NCI-H510A treated with DMSO at 0.1 percent for 48 hours (cell line): ENCODE measurements at regions not wholly inside any gene's neighbourhood (a gene's known extent, or its start where the extent isn't known, plus 50 kb on each side); places are given as distances from the start of the nearest gene placed in this dataset.
"Not testable (repeated sequence)": the region's sequence is repeated elsewhere in the genome, so short reads cannot be mapped to it uniquely, and the experiment has no call there.

Source experiments
- DNase-seq: peaks from one replicate; lab custom pipeline; 2025; lab: John Stamatoyannopoulos, UW

DNA sequence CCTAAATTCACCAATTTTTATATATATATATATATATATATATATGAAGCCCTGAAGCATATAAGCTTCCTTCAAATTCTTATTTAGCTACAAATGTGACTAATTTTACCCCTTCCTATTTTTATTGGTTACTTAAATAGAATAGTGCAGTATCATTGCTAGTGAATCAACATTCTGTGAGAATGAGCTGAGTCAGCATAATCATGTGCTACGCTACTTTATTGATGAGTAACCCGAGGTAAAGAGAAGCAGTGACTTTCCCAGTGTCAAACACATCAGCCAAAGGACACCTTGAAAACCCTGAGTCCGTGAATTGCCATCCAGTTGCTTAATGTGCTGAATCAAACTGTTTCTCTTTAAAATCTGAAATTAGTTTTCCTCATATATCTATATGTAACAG lies 546.2 kb downstream of the DMRTA1 start:
- DNase-seq: no peak

DNA sequence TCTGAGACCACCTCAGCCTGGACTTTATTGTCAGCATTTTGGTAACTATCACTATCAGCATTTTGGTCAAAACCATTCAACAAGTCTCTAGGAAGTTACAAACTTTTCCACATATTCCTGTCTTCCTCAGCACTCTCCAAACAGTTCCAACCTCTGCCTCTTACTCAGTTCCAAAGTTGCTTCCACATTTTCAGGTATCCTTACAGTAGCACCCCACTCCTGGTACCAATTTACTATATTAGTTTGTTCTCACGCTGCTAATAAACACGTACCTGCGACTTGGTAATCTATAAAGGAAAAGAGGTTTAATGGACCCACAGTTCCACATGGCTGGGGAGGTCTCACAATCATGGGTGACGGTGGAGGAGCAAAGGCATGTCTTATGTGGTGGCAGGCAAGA lies 551.3 kb downstream of the DMRTA1 start:
- no peak for DNase-seq

DNA sequence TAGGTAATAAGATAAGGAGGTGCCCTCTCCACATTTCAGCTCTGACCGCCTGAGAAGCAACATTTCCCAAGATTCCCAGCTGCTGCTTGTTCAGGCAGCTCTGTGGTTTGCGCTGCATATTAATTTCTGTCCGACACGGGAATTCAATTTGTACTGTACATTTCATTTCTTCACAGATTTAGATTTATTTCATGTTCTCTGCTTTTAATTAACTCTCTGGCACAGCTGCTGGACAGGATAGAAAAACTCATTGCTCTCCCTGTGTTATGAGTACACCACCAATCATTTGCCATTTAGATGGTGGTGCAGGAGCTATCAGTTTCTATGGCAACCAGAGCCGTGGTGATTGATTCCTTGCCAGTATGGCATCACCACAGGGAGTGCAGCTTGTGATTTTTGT lies 558.5 kb downstream of the DMRTA1 start:
- DNase-seq: no peak

DNA sequence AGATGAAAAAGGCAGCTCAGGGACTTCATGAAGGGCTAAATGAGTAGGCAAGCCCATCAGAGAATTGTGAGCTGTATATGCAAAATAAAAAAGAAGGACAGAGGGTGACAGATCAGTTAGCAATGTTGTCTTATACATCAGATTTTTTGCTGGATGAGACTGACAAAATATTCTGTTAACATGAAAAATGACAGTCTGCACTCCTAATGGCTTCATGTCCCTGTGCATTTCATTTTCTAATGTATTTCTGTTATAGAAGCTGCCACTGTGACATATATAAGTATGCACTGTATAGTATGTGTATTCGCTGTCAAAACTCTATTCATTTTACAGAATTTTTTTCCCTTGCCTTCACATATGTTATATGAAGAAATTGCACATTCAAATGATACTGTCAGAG lies 559.5 kb downstream of the DMRTA1 start:
- no peak for DNase-seq

DNA sequence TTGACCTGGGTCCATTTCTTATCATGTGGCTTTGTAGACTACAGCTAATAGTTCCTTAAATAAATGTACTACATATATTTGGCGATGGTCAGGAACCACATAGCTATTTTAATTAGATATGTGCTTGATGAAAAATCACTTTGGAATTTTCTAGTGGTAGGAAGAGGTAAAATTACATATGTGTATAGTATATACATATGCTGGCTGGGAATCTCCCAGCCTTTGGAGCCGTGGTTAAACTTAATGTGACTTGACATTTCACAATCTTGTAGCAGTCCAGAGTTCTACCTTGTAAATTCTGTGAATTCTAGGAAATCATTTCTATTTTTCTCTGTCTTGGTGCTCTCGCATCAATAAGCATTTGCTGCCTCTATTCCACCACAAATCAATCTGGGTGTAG lies 565.0 kb downstream of the DMRTA1 start:
- no peak for DNase-seq

DNA sequence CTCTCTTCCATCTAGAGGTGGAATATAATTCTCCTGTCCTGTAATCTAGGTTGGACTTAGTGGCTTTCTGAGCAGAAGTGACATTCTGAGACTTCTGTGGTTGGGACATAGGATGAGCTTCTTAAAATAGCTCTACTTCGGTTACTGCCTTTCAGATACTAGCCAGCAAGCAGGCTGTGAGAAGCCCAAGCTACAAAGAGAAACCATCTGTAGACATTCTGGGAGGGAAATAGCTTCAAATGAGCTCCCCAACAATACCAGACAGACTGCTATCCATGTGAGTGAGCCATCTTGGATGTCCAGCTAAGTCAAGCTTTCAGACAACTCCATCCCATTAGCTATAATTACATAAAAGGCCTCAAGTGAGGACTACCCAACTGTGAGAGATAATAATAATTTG lies 568.9 kb downstream of the DMRTA1 start:
- no peak for DNase-seq

DNA sequence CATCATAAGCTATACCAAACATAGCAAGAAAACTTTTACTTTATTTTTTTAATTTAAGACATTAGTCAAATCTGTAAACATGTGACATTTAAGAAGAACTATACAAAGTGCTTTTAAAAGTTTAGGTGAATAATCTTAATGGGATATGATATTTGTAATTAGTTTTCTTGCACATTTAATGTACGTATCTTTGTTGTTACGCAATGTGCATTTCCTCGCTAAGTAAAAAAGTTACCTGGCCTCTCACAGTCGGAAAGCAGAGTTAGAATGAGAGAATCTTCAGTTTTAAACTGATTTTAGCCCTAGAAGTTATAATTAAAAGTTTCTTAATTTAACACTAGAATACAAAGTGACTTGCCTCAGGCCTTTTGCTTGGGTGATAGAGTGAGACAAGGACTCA lies 589.8 kb downstream of the DMRTA1 start:
- no peak for DNase-seq

DNA sequence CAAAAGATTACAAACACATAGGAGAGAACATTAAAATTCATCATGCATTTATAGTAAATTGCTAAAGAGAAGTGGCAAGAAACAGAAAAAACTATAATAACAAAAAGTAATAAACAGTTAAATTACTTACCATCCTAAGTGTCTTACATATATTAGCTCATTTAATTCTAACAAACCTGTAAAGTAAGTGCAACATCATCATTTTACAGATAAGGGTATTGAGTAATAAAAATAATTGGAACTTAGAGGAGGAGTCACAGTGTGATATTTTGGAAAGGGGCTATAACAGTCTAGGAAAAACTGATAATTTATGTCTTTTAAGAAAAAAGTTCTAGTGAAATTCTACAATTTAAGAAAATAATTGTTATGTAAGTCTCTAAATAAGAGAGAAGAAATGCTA lies 592.8 kb downstream of the DMRTA1 start:
- DNase-seq: no peak

DNA sequence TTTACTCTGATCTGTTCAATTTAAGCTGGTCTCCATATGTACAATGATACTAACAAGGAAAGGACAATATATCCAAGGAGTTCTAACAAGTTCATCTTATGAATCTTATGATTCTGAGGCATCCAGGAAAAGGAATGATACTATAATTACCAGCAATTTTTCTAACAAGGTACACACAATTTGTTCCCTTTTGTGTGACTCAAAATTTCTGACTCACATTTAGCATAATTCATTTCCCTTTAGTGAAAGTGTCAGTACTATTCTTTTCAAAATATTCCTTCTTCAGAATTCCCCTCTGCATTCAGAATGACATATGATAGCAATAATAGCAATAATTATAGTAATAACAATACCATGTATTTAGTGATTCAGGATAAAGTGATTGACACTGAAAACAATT lies 594.8 kb downstream of the DMRTA1 start:
- no peak for DNase-seq

DNA sequence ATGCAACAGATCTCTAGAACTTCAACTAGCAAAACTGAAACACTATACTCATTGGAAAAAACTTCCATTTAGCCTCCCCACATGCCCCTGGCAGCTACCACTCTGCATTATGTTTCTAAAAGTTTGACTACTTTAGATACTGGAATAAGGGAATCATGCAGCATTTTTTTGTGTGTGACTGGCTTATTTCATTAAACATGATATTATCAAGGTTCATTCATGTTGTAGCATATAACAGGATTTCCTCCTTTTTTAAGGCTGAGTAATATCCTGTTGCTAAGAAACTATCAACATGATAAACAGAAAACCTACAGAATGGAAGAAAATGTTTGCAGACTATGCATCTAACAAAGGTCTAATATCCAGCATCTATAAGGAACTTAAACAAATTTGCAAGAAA lies 597.9 kb downstream of the DMRTA1 start:
- DNase-seq: no peak

DNA sequence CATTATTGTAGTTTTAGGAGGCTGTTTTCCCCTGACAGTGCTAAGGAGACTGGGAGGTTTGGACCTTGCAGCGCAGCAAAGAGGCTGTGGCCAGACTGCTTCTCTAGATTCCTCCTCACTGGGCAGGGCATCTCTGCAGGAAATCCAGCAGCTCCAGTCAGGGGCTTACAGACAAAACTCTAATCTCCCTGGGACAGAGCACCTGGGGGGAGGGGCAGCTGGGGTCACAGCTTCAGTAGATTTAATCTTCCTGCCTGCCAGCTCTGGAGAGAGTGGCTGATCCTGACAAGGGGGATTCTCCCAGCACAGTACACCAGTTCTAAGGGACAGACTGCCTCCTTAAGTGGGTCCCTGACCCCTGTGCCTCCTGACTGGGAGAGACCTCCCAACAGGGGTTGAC lies 599.4 kb downstream of the DMRTA1 start:
- DNase-seq: not testable (repeated sequence)

DNA sequence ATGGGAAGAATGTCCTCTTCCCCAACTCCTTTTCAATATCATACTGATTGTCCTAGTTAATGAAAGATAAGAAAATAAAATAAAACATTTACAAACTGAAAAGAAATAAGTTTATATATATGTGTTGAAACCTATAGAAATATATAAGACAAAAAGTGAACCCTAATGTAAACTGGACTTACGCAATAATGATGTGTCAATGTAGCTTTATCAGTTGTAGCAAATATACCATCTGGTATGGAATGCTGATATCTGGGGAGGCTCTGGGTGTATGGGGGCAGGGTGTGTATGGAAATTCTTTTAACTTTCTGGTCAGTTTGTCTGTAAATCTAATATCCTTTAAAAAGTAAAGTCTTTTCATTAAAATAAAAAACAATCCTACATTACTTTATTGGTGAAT lies 603.9 kb downstream of the DMRTA1 start:
- no peak for DNase-seq

DNA sequence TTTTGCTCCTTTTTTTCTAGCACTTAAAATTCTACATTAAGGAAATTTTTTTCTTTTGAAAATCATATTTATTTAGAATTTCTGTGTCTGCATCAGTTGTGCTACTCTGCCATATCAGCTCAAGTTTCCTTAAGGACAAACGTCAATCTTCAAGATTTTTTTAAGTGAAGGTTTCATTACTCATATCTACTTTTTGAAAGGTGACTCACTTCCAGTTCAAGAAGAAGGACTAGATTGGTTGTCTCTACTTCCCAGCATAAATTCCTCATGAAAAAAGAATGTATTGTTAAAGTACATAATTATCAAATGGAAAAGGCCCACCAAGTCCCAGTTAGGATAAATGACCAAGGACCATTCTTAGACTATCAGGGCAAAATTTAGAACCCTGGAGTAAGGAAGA lies 626.5 kb downstream of the DMRTA1 start:
- no peak for DNase-seq

DNA sequence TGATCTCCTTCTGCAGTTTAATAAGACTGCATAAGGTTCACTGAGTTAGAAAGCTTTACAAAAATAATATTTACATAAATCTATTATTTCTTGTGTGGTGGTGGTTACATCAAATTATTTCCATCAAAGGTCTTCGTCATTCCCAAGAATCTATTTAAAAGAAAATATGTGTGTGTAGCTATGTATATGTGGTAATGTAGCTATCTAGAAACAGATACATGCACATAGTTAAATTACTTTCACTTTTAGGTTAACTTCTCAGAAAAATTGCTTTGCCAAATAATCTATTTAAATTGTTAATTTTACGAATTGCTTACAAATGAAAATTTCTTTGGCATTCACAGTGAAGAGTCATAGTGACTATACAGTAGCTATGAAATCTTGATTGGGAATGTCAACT lies 633.2 kb downstream of the DMRTA1 start:
- no peak for DNase-seq

DNA sequence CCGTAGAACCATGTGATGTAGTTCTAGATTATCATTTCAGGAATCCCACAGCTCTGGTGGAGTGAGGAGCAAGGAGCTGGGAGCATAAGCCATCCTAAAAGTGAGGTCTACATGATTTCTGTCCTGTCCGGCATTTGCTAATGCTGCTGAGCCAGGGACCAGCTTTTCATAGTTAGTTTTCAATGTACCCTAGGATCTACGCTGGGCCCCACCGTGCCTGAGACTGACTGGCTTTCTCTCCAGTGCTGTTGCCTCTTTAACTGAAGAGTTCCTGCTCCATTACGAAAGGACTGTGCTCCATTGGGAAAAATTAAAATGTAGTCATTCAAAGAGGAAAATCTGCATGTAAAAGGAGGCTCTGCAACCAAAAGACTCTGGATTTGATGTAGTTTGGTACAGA lies 634.8 kb downstream of the DMRTA1 start:
- DNase-seq: no peak

DNA sequence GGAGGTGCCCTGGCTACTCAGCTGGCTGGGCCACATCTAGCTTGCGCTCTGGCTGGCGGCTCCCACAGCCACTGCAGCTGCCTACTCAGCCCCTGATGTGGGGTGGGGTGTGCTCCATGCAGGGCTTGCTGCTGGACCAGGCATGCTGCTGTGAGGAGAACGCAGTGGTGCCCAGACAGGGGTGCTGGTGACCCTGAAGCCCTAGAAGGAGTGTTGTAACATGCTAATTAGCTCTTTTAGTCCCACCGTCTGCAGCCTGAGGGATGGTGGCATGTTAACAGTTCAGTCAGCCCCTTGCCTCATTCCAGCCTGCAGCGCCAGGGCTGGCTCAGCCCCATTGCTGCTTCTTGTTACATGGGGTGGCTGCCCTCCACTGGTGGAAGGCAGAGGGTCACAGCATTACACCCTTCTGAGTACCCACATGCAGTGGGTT lies 642.3 kb downstream of the DMRTA1 start:
- DNase-seq: no peak

DNA sequence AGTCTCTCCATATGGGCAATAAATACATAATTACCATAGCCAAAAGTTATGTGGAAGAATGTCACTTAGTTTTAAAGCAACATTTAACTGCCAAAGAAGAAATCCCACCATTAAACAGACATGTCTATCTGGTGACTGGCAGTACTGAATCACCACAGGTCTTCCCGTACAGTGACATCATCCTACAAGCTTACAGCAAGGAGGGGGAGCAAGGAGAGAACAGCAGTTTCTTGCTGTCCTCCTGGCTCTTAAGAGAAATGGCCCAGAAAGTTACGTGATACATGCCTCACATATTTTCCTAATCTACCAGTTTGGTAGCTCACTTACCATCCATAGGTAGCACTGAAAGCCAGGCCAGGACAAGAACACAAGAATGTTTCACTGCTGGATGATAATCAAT lies 671.0 kb downstream of the DMRTA1 start:
- DNase-seq: no peak

DNA sequence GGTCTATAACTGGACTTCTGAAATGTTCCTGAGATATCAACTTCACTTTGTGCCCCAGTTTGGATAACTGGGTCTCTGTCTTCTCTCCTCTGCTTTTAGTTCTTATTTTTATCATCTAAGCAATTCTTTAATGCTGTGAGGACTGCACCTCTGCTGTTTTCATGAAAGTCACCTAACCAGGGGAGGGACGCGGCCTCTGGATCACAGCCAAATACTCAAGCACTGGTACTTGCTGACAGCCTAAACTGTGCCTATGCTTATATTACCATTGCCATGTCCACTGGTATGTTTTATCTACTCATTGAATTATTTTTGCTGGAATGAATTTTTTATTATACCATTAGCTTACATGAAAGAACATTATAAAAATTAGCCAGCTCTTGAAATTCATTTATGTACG lies 674.0 kb downstream of the DMRTA1 start:
- no peak for DNase-seq

DNA sequence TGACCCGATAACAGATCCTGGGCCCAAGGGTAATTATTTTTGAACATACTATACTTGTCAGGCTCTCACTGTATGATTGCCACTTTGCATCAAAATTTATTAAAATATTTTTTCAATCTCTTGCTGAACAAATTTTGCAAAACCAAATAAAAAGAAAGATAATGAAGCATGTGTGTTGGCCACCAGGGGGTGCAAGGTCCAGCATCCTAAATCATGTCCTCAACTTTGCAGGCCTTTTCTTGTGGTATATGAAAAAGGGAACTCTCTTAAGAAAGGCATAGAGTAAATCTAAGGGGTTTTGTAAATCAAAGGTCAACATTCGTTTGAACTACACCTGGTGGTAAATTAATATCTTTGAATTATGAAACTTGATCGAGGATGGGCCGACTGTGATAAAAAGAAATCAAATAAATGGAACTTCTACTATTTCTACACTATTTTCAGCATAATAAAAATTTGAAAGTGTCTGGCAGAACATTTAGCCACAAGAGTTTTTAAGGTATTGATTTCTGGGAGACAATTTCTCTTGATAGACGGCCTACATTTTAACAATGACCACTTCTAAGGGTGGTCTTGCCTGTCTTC lies 676.5 kb downstream of the DMRTA1 start:
- DNase-seq: no peak

DNA sequence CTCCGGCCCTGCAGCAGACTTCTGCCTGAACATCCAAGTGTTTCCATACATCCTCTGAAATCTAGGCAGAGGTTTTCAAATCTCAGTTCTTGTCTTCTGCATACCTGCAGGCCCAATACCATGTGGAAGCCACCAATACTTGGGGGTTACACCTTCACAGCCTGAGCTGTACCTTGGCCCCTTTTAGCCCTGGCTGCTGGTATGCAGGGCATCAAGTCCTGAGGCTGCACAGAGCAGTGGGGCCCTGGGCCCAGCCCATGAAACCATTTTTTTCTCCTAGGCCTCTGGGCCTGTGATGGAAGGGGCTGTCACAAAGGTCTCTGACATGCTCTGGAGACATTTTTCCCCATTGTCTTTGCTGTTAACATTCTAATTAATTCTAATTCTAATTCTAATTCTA lies 680.6 kb downstream of the ELAVL2 start:
- no peak for DNase-seq

DNA sequence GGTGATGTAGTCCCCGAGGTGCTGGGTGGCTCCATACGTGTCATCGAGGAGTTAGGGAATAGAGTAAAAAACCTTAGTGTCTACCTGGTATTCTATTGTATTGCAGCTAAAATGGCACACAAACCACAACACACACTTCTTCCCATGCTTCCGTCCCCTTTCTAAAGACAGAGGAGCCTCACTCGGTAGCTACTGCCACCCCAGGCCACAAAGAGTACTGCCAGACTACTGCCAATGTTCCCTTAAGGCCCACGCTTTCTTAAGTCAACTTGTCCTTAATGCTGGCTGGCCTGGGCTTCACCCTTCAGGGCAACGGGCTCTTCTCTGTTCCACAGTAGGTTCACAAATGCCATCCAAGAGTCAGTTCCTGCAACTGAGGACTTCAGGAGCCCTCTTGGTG lies 673.0 kb downstream of the ELAVL2 start:
- no peak for DNase-seq

DNA sequence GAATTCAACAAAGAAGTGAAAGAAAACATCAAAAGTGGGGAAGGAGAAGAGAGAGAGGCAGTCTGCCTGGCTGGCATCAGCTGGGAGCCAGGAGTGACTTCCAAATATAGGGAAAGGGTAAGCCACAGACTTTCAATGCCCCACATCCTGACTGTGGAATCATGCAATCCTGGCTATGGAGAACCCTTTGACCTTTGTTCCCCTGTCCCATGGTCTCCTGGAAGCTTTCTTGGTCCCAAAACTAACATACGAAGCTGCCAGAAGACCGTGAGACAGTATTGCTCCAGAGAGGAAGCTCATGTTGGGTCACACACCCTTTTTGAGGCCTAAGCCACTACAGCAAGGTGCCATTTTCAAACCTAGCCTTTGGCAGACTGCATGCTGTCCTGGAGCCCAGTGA lies 665.5 kb downstream of the ELAVL2 start:
- no peak for DNase-seq

DNA sequence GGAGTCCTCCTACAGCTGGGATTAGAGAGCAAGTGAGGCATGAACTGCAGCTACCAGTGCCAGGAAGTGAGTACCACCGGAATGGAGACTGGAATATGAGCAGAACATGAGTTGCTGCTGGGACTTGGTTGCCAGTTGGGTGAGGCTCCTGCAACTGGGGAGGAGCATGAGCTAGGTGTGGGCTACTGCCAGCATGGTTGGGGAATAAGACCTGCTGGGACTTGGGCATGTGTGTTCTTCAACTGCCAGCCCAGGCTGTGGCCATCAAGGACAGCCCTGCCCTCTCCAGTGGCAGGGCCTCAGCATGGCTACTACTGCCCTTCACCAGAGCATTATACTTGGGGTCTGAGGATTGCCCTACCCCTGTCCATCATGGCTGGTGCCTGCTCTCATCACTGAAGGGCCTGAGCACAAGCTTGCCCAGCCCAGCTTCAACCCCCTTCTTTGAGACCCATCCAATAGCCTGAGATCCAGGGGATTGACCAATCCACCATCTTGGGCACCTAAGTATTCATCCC lies 665.0 kb downstream of the ELAVL2 start:
- no peak for DNase-seq

DNA sequence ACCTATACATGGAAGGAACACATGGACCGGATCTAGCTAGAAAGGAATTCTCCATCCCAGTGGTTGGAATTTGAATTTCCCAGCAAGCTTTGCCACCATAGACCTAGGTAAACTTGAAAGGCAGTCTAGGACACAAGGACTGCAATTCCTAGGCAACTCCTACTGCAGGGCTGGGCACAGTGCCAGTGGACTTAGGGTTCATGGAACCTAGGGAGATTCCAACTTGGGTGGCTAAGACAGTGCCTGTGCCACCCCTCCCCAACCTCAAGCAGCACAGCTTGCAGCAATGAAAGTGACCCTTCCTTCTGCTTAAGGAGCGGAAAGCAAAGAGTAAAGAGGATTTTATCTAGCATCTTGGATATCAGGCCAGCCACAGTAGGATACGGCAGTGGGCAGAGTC lies 663.3 kb downstream of the ELAVL2 start:
- DNase-seq: no peak

DNA sequence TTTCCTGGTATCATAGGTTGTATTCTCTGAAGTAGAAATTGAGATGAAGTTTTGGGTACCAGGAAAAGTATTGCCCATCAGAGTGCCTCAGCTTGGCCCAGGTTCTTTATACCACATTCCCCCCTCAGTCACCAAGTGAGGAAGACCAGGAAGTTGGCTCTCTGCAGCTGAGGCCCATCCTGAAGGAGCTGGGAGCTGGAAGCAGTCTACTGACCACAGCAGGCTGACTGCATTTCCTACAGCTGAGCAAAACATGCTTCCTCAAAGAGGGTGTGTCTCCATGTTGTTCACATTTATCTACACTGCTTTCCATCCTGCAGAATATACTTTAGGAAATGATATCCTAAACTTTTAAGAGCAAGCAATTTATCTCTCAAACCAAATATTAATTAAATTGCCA lies 654.6 kb downstream of the ELAVL2 start:
- DNase-seq: no peak
